ENCODE measurements at regions not wholly inside any gene's neighbourhood (a gene's known extent, or its start where the extent isn't known, plus 50 kb on each side); places are given as distances from the start of the nearest gene placed in this dataset.

DNA sequence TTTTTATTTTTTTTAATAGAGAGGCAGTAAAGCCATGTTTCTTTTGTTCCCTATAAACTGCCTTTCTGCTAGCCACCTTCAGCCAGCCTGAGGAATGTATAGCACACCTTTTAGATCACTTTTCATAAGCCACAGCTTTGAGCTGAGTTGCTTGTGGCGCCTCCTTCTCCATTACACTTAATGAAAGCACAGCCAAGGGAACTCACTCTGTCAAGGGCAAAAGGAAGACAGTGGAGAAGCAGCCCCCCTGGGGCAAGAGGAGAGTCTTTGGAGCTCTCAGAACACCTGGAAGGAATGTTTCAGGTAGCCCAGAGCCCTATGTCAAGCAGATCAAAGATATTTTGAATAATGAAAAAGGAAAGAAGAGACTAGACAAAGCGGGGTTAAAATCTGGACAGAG lies 235.1 kb downstream of the CLIC5 start:
- Histone ChIP-seq H3K4me3 (ENCODE audit: low read depth, low read length) (no peak overlapping the region), H3K27me3 (replicated peaks) (no peaks in the 10 kb centered on the region), H3K27ac (no peak overlapping the region), H3K36me3 (replicated peaks) (no peaks in the 10 kb centered on the region)
- no peak for DNase-seq
- in situ Hi-C loops (cut with HindIII; ENCODE audit: low pct_ligation_motif_present, low sequenced_read_pairs), result no loop called here
- TF ChIP-seq, protein P1, sequence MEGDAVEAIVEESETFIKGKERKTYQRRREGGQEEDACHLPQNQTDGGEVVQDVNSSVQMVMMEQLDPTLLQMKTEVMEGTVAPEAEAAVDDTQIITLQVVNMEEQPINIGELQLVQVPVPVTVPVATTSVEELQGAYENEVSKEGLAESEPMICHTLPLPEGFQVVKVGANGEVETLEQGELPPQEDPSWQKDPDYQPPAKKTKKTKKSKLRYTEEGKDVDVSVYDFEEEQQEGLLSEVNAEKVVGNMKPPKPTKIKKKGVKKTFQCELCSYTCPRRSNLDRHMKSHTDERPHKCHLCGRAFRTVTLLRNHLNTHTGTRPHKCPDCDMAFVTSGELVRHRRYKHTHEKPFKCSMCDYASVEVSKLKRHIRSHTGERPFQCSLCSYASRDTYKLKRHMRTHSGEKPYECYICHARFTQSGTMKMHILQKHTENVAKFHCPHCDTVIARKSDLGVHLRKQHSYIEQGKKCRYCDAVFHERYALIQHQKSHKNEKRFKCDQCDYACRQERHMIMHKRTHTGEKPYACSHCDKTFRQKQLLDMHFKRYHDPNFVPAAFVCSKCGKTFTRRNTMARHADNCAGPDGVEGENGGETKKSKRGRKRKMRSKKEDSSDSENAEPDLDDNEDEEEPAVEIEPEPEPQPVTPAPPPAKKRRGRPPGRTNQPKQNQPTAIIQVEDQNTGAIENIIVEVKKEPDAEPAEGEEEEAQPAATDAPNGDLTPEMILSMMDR (IDR thresholded peaks at IDR 0.05; ENCODE audit: low read depth, low read length, missing control alignments), result no peak

DNA sequence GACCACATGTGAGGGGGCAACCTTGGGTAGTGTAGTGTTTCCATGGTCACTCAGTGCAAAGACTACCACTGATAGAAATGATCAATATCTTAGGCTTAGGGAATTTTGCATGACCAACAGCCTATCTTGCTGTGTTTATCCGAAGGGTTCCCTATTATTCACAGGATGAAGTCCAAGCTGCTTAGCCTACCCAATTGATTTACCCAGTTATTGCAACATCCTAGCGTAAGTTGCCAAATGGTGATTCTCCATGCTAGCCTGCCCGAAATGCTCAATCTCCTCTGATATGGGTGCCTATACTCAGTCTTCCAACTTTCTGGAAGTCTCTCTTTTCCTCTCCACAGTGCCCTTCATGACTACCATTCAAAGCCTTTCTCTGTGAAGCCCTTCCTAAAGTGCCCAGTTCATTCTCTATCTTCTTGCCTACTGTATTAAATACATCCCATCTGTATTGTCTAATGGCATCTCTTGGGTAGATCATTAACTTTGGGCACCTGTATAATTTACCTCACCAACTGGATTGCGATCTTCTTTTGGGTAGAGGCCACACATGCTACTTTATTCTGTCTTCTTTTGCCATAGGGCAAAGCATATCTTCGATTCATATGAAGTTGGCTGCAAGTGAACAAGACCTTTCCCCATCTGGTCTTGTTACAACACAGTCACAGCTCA lies 240.5 kb downstream of the CLIC5 start:
- in situ Hi-C loops (cut with HindIII; ENCODE audit: low pct_ligation_motif_present, low sequenced_read_pairs), result no loop called here
- TF ChIP-seq, protein P1 (IDR thresholded peaks at IDR 0.05; ENCODE audit: low read depth, low read length, missing control alignments), result no peak
- Histone ChIP-seq H3K4me3 (ENCODE audit: low read depth, low read length) (no peak overlapping the region), H3K36me3 (replicated peaks) (no peaks in the 10 kb centered on the region), H3K27ac (no peak overlapping the region), H3K27me3 (replicated peaks) (no peaks in the 10 kb centered on the region)
- DNase-seq, result no peak

DNA sequence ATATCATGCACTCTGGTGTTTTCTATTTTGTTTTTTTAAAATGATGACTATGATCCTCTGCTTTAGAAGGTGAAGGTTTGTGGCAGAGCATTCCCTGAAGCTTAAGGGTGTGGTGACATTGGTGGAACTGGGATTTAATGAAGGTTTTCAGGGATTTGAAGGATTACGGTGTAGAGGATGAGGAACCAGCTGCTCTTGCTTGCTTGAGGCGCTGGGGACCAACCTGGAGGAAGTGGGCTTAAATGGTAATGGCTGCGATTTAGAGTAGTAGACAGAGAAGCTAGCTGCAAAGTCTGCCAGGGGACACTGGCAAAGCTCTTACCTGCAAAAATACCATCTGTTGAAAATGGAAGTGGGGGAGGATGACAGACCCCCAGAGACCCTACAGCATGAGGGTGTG lies 241.8 kb downstream of the CLIC5 start:
- no peaks in the 10 kb centered on the region for H3K27me3 ChIP-seq (replicated peaks)
- H3K36me3 ChIP-seq (replicated peaks), result no peaks in the 10 kb centered on the region
- DNase-seq, result no peak
- H3K4me3 ChIP-seq (ENCODE audit: low read depth, low read length), result no peak overlapping the region
- in situ Hi-C loops (cut with HindIII; ENCODE audit: low pct_ligation_motif_present, low sequenced_read_pairs), result no loop called here
- TF ChIP-seq, protein P1 (IDR thresholded peaks at IDR 0.05; ENCODE audit: low read depth, low read length, missing control alignments), result no peak
- no peak overlapping the region for H3K27ac ChIP-seq

DNA sequence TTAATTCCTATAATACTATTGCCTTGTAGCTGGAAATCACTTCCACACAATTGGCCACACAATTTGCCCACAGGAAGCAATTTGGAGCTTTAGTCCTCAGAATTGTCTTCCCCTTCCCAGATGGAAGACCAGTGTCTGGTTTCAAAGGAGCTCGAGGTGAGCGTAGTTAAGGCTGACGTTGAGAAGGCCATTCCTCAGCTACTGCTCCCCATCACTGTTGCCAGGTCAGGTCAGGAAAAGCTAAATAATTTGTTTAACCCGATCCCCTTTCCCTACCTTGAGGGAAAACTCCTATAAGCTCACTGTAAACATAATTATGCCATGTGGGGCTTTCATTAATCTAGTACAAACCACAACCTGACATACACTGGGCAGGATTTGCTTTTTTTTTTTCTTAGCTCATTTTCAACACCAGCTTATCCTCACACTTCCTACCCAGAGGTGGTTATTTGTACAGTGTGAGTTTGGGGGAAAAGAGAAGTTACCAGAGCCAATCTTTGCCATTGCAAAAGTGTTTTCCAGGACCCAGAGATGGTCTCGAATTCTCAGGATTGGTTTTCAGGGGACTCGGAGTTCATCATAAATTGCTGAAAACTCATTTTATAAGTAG lies 242.7 kb downstream of the CLIC5 start:
- TF ChIP-seq, protein P1 (IDR thresholded peaks at IDR 0.05; ENCODE audit: low read depth, low read length, missing control alignments), result no peak
- H3K27me3 ChIP-seq (replicated peaks), result no peaks in the 10 kb centered on the region
- DNase-seq, result no peak
- no peak overlapping the region for H3K4me3 ChIP-seq (ENCODE audit: low read depth, low read length)
- in situ Hi-C loops (cut with HindIII; ENCODE audit: low pct_ligation_motif_present, low sequenced_read_pairs), result no loop called here
- H3K27ac ChIP-seq, result no peak overlapping the region
- no peaks in the 10 kb centered on the region for H3K36me3 ChIP-seq (replicated peaks)

DNA sequence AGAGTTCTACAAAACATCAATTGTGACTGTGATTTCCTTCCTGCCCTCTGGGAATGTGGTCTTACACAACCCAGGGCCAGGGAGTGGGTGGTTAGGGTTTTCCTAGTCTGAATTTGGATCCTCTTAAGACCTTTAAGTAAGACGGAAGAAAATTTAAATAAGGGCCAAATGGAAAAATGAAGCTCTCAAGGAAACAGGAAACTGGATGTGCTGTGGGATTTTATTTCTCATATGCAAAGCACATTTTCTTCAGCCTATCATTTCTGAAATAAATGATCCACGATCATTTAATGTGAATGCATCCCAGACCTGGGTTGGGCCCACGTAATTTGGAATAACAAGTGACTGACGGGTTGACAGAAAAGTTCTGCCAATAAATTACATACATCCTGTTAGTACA lies 243.6 kb downstream of the CLIC5 start:
- no peaks in the 10 kb centered on the region for H3K27me3 ChIP-seq (replicated peaks)
- no peak overlapping the region for H3K4me3 ChIP-seq (ENCODE audit: low read depth, low read length)
- in situ Hi-C loops (cut with HindIII; ENCODE audit: low pct_ligation_motif_present, low sequenced_read_pairs), result no loop called here
- no peaks in the 10 kb centered on the region for H3K36me3 ChIP-seq (replicated peaks)
- no peak overlapping the region for H3K27ac ChIP-seq
- DNase-seq, result no peak
- TF ChIP-seq, protein P1 (IDR thresholded peaks at IDR 0.05; ENCODE audit: low read depth, low read length, missing control alignments), result no peak

DNA sequence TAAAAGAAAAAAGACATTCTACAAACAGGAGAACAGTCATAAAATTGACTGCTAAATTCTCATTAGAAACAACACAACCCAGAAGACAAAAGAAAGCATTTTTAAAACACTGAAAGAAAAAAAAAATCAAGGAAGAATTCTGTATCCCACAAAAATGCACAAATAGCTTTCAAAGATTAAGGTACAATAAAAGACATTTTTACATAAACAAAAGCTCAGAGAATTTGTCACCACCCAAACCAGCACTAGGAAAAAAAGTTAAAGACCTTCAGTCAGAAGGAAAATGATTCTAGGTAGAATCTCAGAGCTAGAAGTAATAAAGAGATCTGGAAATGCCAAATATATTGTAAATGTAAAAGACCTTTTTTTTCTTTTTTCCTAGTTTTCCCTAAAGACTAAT lies 252.4 kb downstream of the CLIC5 start:
- H3K4me3 ChIP-seq (ENCODE audit: low read depth, low read length), result no peak overlapping the region
- no peak overlapping the region for H3K27ac ChIP-seq
- no peak for DNase-seq
- no peaks in the 10 kb centered on the region for H3K27me3 ChIP-seq (replicated peaks)
- H3K36me3 ChIP-seq (replicated peaks), result no peaks in the 10 kb centered on the region
- TF ChIP-seq, protein P1 (IDR thresholded peaks at IDR 0.05; ENCODE audit: low read depth, low read length, missing control alignments), result no peak
- in situ Hi-C loops (cut with HindIII; ENCODE audit: low pct_ligation_motif_present, low sequenced_read_pairs), result no loop called here

Data from brain microvascular endothelial cell (primary cell).